Lower leg skin (tissue), 3 donors: ENCODE measurements at regions not wholly inside any gene's neighbourhood (a gene's known extent, or its start where the extent isn't known, plus 50 kb on each side); places are given as distances from the start of the nearest gene placed in this dataset.

ENCODE experiments used
- POLR2A ChIP-seq, 2 donors: fragments of 450-650 bp; IDR thresholded peaks; one replicate each; pipeline ENCODE4 v1.6.1; 2016 to 2017; ENCODE audit warnings: antibody characterized with exemption in 2 of 2, mild to moderate bottlenecking in 1 of 2, moderate library complexity in 1 of 2
- TF ChIP-seq, protein P1 (sequence below), 3 donors: fragments of 450-650 bp; IDR thresholded peaks; one replicate each; pipeline ENCODE4 v1.5.1; 2016; ENCODE audit warnings: antibody characterized with exemption in 3 of 3, mild to moderate bottlenecking in 3 of 3, moderate library complexity in 2 of 3

- TF ChIP-seq, protein P1, sequence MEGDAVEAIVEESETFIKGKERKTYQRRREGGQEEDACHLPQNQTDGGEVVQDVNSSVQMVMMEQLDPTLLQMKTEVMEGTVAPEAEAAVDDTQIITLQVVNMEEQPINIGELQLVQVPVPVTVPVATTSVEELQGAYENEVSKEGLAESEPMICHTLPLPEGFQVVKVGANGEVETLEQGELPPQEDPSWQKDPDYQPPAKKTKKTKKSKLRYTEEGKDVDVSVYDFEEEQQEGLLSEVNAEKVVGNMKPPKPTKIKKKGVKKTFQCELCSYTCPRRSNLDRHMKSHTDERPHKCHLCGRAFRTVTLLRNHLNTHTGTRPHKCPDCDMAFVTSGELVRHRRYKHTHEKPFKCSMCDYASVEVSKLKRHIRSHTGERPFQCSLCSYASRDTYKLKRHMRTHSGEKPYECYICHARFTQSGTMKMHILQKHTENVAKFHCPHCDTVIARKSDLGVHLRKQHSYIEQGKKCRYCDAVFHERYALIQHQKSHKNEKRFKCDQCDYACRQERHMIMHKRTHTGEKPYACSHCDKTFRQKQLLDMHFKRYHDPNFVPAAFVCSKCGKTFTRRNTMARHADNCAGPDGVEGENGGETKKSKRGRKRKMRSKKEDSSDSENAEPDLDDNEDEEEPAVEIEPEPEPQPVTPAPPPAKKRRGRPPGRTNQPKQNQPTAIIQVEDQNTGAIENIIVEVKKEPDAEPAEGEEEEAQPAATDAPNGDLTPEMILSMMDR (IDR thresholded peaks at IDR 0.05): no peak
- no peak for TF ChIP-seq POLR2A (IDR thresholded peaks at IDR 0.05)
Measured at GRCh38 chr11:37595845-37596244, 997.8 kb upstream of the RAG2 start.
